NCI-H187 (cell line): ENCODE measurements at regions not wholly inside any gene's neighbourhood (a gene's known extent, or its start where the extent isn't known, plus 50 kb on each side); places are given as distances from the start of the nearest gene placed in this dataset.
A peak's percentile ranks its signal among the peaks of the same experiment; 100 is the strongest.
"Not testable (repeated sequence)": the region's sequence is repeated elsewhere in the genome, so short reads cannot be mapped to it uniquely, and the experiment has no call there.

Source experiments
- DNase-seq, 2 experiments: peaks; one replicate each; lab custom pipeline; 2025; lab: John Stamatoyannopoulos, UW

DNA sequence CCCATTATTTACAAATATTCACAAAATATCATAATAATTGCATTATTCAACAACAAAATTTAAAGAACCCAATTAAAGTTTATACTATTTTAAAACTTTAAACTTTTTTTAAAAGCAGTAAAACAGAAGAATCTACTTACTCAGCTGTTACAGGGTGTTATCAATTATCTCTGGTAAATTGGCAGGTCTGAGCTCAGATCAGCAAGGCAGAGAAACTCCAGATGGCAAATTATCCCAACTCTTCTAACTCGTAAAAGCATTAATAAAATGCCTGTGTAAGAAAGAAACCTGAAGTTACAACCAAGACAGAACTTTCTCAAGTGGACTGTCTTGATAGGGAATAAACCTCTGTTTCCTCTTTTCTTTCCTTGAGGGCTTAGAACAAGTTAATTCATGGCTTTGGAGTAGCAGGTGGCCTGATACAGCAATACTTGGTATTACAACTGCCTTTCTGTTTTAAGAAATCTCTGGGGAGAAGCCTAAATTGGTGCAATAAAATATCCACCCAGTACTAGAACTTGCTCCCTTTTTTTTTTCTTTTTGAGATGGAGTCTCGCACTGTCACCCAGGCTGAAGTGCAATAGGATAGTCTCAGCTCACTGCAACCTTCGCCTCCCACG lies 275.3 kb upstream of the MKLN1 start:
- no peak for DNase-seq

- DNase-seq, result no peak
Measured at GRCh38 chr7:131056007-131056406, 271.7 kb upstream of the MKLN1 start.

DNA sequence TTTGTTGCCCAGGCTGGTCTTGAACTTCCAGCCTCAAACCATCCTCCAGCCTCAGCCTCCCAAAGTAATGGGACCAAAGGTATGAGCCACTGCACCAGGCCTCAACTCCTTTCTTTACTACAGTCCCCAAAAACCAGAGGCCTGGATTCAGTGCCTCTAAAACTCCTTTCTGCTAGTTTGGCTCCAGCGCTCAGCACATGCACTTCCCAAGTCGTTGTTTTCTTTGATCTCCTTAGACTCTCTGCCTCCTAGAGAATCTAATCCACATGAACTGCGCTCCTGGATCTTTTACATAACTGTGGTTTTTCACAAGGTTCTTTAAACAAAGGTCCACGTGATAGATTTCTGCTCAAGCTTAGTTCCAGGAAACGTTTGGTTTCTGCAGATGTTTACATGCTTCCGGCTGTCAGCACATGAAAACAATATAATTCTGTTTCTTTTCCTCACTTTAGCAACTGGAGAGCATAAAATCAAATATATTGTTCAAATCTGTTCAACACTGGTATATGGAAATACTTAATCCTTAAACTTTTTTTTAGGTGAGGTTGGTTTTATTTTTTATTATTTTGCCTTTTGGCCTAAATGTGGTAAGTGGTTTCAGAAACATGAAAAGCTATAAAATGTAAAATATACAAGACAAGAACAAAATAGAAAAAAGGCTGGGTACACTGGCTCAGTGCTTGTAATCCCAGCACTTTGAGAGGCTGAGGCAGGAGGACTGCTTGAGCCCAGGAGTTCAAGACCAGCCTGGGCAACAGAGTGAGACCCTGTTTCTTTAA lies 270.5 kb upstream of the MKLN1 start:
- no peak for DNase-seq

GRCh38 chr7:131057794-131058070 lies 269.9 kb upstream of the MKLN1 start:
- no peak for DNase-seq

GRCh38 chr7:131058561-131059288 lies 269.0 kb upstream of the MKLN1 start:
- not testable (repeated sequence) for DNase-seq

DNA sequence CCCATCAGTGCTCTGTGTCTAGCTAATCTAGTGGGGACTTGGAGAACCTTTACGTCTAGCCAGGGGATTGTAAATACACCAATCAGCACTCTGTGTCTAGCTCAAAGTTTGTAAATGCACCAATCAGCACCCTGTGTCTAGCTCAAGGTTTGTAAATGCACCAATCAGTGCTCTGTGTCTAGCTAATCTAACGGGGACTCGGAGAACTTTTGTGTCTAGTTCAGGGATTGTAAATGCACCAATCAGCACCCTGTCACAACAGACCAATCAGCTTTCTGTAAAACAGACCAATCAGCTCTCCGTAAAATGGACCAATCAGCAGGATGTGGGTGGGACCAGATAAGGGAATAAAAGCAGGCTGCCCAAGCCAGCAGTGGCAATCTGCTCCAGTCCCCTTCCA lies 268.3 kb upstream of the MKLN1 start:
- DNase-seq, result not testable (repeated sequence)

DNA sequence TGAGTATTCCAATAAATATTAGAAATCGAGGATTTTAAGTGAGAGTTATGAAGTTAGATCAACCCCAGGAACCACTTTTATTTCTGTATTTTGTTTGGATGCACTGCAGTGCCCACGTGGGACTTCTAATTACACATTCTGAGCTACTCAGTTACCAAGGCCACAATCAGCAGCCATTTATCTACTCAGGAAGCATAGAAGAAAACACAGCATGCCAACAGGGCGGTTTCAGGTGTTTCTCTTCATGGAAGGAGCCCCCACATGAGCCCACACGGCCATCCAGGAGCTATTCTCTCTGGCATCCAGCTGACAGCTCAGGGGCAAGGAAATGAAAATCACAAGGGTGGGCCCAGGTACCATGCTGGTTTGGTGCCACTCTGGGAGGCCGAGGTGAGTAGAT lies 266.5 kb upstream of the MKLN1 start:
- no peak for DNase-seq

DNA sequence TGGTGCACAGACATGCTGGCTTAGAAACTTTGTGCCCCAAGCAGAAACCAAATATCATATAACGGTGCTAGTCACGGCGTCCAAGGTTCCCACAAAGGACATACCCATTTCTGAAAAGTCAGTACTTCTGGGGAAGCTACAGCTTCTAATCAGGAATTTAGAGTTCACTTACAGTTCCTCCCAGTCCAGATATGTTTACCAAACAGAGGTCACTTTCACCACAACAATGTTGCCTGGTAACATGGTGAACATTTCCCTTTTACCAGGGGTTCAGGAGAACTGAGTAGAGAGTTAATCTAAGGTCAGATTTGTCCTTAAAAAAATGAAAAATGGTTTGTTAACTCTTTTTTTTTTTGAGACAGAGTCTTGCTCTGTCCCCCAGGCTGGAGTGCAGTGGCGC lies 265.9 kb upstream of the MKLN1 start:
- DNase-seq, result no peak

DNA sequence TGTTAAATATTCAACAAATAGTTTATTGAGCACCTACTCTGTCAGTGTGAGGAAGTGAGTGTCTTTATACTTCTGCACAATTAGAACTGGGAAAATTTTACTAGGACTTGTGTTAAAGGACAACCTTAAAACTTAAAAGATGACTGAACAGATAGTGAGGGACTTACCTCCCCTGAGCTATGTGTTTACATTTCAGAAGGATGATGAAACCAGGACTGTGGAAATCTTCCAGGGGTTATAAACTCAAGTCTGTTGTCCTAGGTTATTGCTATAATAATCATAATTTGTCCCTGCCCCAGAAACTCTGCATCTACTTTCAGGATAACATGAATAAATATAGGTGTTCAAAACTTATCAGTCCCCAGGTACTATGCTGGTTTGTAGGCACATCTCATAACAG lies 261.0 kb upstream of the MKLN1 start:
- DNase-seq, result no peak

GRCh38 chr7:131067220-131067619 lies 260.5 kb upstream of the MKLN1 start:
- DNase-seq, result no peak

DNA sequence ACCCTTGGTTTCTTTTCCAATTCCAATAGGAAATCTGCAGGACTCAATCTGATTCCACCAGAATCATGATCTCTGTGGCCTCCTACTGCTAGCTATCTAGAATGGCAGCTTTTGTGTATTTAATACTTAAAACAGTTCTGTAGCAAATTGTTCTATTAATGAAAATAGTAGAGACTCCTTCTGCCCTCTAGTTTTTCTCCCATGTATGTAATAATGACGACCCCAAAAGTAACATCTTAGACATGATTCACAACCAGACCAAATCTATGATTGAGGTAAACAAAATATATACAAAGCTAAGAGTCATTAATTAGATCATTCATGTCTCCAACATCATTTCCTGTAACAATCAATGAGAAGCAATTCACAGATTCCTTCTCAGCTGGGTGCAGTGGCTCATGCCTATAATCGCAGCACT lies 259.1 kb upstream of the MKLN1 start:
- DNase-seq, result no peak

DNA sequence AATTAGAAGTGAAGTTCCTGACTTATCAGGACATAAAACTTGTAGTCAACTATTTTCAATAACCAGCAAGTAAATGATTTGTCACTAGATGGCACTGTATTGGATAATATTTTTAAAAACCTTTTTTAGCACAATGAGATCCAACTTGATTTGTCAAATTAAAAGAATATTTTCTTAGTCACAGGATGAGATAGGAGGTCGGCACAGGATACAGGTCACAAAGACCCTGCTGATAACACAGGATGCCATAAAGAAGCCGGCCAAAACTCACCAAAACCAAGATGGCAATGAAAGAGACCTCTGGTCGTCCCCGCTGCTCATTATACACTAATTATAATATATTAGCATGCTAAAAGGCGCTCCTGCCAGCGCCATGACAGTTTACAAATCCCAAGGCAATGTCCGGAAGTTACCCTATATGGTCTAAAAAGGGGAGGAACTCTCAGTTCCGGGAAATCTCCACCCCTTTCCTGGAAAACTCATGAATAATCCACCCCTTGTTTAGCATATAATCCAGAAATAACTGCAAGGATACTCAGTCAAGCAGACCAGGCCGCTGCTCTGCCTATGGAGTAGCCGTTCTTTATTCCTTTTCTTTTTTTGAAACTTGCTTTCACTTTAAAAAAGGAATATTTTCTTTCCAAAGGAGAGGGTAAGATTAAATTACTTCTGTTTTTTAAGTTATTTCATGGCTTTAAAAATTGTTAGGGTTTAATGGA lies 255.7 kb upstream of the MKLN1 start:
- no peak for DNase-seq

DNA sequence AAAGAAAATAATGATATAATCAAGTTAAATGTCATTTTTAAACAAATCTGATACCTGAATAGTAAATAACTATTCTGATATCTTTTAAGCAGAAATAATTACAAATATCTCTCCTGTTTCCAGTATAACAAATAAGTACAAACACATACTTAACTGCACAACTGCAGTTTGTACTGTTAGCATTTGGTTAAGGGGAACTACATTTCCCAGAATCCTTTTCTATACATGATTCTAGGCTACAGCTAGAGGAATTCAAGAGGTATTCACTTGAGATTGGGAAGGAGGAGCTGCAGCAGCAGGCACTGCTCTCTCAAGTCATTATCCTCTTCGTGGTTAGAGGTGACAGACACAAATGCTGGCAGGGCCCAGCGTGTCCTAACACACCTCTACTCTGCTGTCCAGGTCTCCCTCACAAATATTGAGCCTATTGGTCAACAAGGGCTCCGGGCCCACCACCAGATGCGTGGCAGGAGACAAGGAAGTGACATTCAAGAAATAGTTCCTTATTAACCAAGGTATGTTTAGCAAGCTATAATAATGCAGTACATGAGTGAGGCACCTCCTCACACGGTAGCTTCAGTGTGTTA lies 255.1 kb upstream of the MKLN1 start:
- DNase-seq, result peak; percentile 3 to 33

DNA sequence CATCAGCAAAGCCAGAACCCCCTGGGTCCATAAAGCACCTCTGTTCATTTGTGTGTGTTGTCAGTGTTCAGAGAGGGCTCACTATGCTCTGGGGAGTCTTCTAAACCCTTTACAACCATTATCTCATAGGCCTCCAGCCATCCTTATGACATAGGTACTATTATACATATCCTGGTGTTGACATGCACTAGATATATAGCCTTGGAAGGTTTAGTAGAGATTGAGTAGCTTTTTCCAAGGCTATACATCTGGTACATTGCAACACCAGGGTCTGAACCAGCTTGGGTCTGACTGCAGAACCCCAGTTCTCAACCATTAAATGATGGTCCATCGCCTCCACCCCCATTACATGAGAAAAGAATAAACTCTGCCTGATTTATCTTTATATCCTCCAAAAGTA lies 253.6 kb upstream of the MKLN1 start:
- DNase-seq, result no peak

GRCh38 chr7:131074585-131074984 lies 253.1 kb upstream of the MKLN1 start:
- no peak for DNase-seq

DNA sequence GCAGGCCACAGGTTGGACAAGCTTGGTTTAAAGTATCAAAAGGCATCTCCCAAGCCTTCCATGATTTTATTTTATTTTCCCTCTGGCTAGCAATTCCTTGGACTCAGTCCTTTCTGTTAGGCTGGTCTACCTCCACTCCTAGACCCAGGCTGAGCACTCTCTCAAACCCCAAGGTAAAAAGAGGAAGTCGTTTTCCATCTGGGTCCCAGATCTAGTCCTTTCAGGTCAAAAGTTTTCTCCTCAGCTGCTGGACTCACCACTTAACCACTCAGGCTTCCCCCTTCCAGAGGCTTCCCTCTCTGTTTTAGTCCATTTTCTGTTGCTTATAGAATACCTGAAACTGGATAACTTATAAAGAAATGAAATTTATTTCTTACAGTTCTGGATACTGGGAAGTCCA lies 252.3 kb upstream of the MKLN1 start:
- no peak for DNase-seq

DNA sequence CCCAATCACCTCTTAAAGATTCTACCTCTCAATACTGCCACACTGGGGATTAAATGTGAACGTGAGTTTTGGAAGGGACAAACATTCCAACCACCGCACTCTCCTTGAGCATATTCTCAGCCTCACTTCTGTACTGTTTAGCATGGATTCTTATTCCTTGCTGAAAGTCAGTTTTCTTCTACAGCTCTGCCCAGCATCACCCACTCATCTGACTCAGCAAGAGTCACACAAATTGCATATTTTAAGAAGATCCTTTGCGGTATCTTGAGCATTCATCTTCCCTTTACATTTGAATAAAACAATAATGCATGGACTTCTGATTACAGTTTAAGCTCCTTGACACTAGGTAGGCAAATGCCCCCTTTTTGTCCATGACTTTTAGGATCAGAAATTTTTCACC lies 251.6 kb upstream of the MKLN1 start:
- DNase-seq, result no peak

DNA sequence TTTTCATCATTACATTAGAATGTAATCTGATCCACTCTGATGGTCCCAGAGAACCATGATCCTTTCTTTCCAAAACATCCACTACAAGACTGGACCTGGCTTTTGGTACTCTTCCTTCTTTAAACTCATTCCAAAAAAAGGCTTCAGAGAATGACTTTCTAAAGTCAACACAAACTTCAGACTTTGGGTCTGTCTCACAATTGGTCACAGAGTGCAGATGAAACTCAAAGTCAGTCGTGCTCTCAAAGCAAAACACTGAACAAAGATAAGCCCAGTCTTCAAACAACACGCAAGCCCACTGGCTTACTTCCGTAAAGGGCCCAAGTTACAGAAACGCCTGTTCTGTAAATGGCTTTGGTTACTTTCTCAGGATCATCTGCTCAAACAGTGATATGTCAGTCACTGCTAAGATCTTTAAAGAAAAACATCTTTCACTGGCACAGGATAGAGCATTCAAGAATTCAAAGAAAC lies 250.9 kb upstream of the MKLN1 start:
- DNase-seq, result no peak

- no peak for DNase-seq
Measured at GRCh38 chr7:131077735-131078134, 249.9 kb upstream of the MKLN1 start.

GRCh38 chr7:131080754-131081153 lies 246.9 kb upstream of the MKLN1 start:
- no peak for DNase-seq

DNA sequence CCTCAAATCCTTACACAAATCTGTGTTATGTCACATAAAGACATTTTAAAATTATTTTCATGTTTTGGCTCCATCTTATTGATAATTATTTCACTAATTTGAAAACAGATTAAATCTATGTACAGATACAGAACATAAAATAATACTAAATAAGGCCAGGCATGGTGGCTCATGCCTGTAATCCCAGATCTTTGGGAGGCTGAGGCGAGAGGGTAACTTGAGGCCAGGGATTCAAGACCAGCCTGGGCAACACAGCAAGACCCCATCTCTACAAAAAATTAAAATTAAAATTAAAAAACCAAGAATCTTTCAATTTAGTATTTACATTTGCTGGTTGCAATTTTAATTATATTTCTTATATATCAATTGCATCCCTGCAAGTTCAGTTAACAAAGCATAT lies 246.4 kb upstream of the MKLN1 start:
- no peak for DNase-seq

- no peak for DNase-seq
Measured at GRCh38 chr7:131083781-131084180, 243.9 kb upstream of the MKLN1 start.
